Activated T-cell treated with anti-CD3 and anti-CD28 coated beads, Interleukin-2, amount 50 U/mL, for 72 hours (primary cell): ENCODE measurements at regions not wholly inside any gene's neighbourhood (a gene's known extent, or its start where the extent isn't known, plus 50 kb on each side); places are given as distances from the start of the nearest gene placed in this dataset.
"Not testable (repeated sequence)": the region's sequence is repeated elsewhere in the genome, so short reads cannot be mapped to it uniquely, and the experiment has no call there.

Source experiments
- ATAC-seq, 2 donors: fragments of 150-1000 bp; cut with Tn5 transposase; replicated peaks in 1 of 2; 2 replicates each; pipeline ENCODE4 v1.10.0; 2021; ENCODE audit warnings: moderate library complexity in 2 of 2, mild to moderate bottlenecking in 1 of 2
- DNase-seq, 2 donors: peaks; one replicate each; pipeline ENCODE4 v3.0.0; 2021 to 2022; ENCODE audit warnings: mixed read lengths in 1 of 2
- H3K27ac Mint-ChIP-seq: one replicate; pipeline ENCODE4 v1.8.0; 2022; ENCODE audit warnings: mild to moderate bottlenecking, moderate library complexity, mixed read lengths
- H3K27me3 Mint-ChIP-seq: one replicate; pipeline ENCODE4 v1.8.0; 2022; ENCODE audit warnings: low read depth, mixed read lengths
- H3K36me3 Mint-ChIP-seq, 2 donors: one replicate each; pipeline ENCODE4 v1.8.0; 2022; ENCODE audit warnings: mixed read lengths in 2 of 2, mild to moderate bottlenecking in 1 of 2; ENCODE audit not compliant: insufficient read depth in 2 of 2
- H3K4me1 Mint-ChIP-seq: one replicate; pipeline ENCODE4 v1.8.0; 2022; ENCODE audit warnings: low read depth, mixed read lengths
- H3K4me3 Mint-ChIP-seq, 2 donors: one replicate each; pipeline ENCODE4 v1.8.0; 2022; ENCODE audit warnings: mild to moderate bottlenecking in 2 of 2, mixed read lengths in 2 of 2, moderate library complexity in 2 of 2
- H3K9me3 Mint-ChIP-seq, 2 donors: one replicate each; pipeline ENCODE4 v1.8.0; 2022; ENCODE audit warnings: mixed read lengths in 2 of 2

DNA sequence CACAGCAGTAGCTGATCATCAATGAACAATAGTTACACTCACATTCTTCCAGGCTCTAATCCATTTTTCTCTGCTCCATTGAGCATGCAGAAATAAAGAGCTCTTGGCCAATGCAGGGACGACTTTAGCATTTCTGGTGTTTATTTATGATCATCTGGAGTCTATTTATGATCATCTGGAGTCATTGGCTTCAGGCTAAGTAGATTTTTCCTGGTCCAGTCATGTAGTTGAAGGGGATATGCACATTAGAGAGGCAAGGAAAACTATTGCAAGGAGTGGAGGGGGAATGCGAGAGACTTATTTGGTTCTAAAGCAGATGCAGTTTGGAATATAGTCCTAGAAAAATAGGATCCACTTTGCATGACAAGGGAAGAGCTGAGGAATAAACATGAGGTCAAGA lies 113.0 kb upstream of the PRSS12 start:
- not testable (repeated sequence) for H3K4me1 Mint-ChIP-seq, ATAC-seq, H3K4me3 Mint-ChIP-seq, H3K36me3 Mint-ChIP-seq, DNase-seq, H3K27me3 Mint-ChIP-seq, H3K9me3 Mint-ChIP-seq, H3K27ac Mint-ChIP-seq

DNA sequence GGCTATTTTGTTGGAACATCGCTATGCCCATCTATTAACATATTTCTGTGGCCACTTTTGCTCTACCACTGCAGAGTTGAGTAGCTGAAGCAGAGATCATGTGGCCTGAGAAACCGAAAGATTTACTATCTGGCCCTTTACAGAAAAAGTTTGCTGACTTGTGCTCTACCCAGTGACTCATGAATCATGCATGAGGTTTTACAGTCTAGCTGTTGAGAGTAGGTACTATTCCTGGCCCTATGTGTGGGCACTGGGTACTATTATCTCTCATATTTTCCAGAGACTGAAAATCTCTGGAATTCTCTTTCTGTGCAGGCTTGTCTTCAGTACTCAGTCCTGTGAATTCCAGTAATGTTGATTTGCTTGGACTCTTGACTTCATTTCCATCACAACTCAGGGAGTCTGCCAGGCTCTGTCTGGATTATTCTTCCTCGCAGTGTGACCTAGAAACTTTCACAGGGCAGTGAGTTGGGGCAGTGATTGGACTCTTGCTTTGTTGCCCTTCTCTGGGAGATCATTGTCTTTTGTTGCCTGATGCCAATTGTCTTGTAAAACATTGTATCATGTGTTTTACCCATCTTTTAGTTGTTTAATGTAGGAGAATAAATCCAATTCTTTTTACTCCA lies 121.3 kb upstream of the PRSS12 start:
- H3K27ac Mint-ChIP-seq, DNase-seq, ATAC-seq, H3K4me1 Mint-ChIP-seq, H3K9me3 Mint-ChIP-seq, H3K4me3 Mint-ChIP-seq, H3K36me3 Mint-ChIP-seq, H3K27me3 Mint-ChIP-seq: not testable (repeated sequence)

- H3K4me3 Mint-ChIP-seq, ATAC-seq, DNase-seq, H3K36me3 Mint-ChIP-seq, H3K4me1 Mint-ChIP-seq, H3K27ac Mint-ChIP-seq, H3K27me3 Mint-ChIP-seq, H3K9me3 Mint-ChIP-seq: not testable (repeated sequence)
These were observed 122.0 kb upstream of the PRSS12 start for GRCh38 chr4:118474771-118475170.

DNA sequence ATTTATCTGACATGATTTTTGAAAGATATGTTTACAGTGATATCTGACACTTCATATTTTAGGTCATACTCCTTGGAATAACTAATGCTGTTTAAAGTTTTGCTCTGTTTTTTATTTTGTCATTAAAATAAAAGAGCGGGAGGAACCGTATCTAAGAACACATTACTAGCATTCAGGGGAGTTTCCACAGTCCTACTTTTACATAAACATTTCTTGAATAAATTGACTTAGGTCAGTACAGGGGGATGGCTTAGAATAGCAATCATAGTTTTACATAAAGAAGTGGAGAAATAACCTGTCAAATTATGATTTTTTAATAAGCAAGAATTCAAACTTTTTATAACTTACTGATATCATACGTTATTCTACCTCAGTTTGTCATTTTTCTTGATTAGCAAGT lies 123.1 kb upstream of the PRSS12 start:
- not testable (repeated sequence) for H3K4me1 Mint-ChIP-seq, H3K9me3 Mint-ChIP-seq, ATAC-seq, H3K4me3 Mint-ChIP-seq, H3K36me3 Mint-ChIP-seq, H3K27ac Mint-ChIP-seq, DNase-seq, H3K27me3 Mint-ChIP-seq

GRCh38 chr4:118477826-118478225 lies 125.0 kb upstream of the PRSS12 start:
- DNase-seq, ATAC-seq, H3K27me3 Mint-ChIP-seq, H3K9me3 Mint-ChIP-seq, H3K4me1 Mint-ChIP-seq, H3K36me3 Mint-ChIP-seq, H3K4me3 Mint-ChIP-seq, H3K27ac Mint-ChIP-seq: not testable (repeated sequence)

DNA sequence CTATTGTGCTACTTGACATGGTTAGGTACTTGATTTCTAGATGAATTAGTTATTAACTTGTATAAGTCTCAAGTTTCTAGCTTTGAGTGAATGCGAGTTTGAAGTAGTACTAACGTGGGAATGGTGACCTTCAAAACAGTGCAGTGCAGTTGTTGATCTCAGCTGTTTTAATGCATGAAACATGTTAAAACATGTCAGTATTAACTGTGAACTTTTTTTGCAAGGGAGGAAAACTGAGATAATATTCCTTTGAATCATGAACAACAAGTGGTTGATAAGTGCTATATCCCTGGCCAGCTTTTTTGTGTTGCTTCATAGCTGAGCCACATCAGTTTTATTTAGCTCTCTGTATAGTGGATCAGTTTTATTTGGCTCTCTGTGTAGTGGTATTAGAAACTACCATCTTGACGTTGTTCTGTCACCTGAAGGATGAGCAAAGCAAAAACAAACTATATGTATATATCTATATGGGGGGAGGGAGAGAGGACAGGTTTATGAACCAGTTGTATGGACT lies 133.1 kb upstream of the PRSS12 start:
- H3K9me3 Mint-ChIP-seq, DNase-seq, ATAC-seq, H3K4me3 Mint-ChIP-seq, H3K4me1 Mint-ChIP-seq, H3K27me3 Mint-ChIP-seq, H3K27ac Mint-ChIP-seq, H3K36me3 Mint-ChIP-seq: not testable (repeated sequence)

- not testable (repeated sequence) for H3K36me3 Mint-ChIP-seq, ATAC-seq, H3K9me3 Mint-ChIP-seq, H3K27me3 Mint-ChIP-seq, H3K4me1 Mint-ChIP-seq, DNase-seq, H3K27ac Mint-ChIP-seq, H3K4me3 Mint-ChIP-seq
These were observed 140.2 kb upstream of the PRSS12 start for GRCh38 chr4:118492963-118493362.

DNA sequence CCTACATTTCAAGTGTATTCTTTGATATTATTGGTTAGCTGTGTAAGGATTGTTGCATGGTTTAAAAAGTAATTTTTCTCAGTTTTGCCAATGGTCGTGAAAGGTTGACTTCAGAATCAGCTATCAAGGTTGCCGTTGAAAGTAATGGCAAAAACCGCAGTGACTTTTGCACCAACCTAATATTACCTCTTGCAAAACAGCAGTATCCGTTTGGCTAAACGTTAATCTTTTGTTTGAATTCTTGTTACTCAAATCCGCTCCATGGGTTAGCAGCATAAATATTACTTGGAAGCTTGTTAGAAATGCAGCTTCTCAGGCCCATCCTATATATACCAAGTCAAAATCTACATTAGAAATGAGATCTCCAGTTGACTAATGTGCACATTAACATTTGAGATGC lies 141.6 kb upstream of the PRSS12 start:
- not testable (repeated sequence) for H3K27me3 Mint-ChIP-seq, H3K27ac Mint-ChIP-seq, H3K4me1 Mint-ChIP-seq, H3K36me3 Mint-ChIP-seq, H3K9me3 Mint-ChIP-seq, DNase-seq, ATAC-seq, H3K4me3 Mint-ChIP-seq

GRCh38 chr4:118502967-118503366 lies 150.2 kb upstream of the PRSS12 start:
- not testable (repeated sequence) for H3K27ac Mint-ChIP-seq, DNase-seq, H3K4me3 Mint-ChIP-seq, H3K4me1 Mint-ChIP-seq, H3K36me3 Mint-ChIP-seq, H3K9me3 Mint-ChIP-seq, ATAC-seq, H3K27me3 Mint-ChIP-seq

DNA sequence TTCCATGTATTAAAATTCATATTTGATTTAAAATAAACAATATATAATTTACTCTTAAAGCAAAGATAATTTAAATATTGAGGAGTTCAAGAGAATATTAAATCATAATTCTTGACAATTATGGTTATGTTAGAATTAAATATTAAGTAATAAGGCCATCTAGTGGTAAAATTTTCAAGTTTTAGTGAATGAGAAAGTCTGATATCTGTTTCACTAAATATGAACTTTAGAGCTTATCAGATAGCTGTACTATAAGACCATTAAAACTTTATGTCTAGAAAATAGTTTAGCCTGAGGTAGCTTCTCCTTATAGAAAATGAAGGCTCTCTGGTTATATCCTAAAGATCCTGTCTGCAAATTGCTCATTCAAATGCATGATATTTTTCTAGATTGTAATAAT lies 152.1 kb upstream of the PRSS12 start:
- not testable (repeated sequence) for H3K27me3 Mint-ChIP-seq, H3K9me3 Mint-ChIP-seq, H3K36me3 Mint-ChIP-seq

GRCh38 chr4:118505491-118505890 lies 152.7 kb upstream of the PRSS12 start:
- not testable (repeated sequence) for H3K27ac Mint-ChIP-seq, H3K4me3 Mint-ChIP-seq, H3K27me3 Mint-ChIP-seq, H3K36me3 Mint-ChIP-seq, ATAC-seq, H3K9me3 Mint-ChIP-seq, DNase-seq, H3K4me1 Mint-ChIP-seq

More for the DNA sequence above, 152.1 kb upstream of the PRSS12 start:
- not testable (repeated sequence) for H3K4me1 Mint-ChIP-seq, H3K4me3 Mint-ChIP-seq, H3K27ac Mint-ChIP-seq, ATAC-seq, DNase-seq

DNA sequence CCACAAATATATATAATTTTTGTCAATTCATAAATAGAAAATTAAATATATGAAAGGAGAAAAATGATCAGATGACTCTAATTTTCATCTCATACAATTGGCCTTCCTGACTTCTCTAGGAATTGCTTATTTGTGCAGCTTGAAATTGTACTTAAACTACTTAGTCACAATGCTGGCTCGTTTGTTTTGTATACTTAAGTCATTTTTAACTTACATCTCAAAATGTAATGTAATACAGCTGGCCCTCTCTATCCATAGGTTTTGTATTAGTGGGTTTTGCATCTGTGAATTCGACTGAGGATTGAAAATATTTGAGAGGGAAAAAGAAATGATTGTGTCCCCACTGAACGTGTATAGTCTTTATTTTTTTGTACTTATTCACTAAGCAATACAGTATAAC lies 160.1 kb upstream of the PRSS12 start:
- H3K36me3 Mint-ChIP-seq, H3K4me3 Mint-ChIP-seq, DNase-seq, H3K4me1 Mint-ChIP-seq, H3K27ac Mint-ChIP-seq, H3K9me3 Mint-ChIP-seq, H3K27me3 Mint-ChIP-seq, ATAC-seq: not testable (repeated sequence)

DNA sequence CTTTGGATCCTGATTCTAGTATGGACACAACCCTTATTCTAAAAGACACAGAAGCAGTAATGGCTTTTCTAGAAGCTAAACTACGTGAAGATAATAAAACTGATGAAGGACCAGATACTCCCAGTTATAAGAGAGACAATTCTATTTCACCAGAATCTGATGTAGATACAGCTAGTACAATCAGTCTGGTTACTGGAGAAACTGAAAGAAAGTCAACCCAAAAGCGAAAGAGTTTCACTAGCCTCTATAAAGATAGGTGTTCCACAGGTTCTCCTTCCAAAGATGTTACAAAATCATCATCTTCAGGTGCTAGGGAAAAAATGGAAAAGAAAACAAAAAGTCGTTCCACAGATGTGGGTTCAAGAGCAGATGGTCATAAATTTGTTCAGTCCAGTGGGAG lies 161.5 kb upstream of the PRSS12 start:
- H3K36me3 Mint-ChIP-seq, ATAC-seq, DNase-seq, H3K4me3 Mint-ChIP-seq, H3K4me1 Mint-ChIP-seq, H3K9me3 Mint-ChIP-seq, H3K27ac Mint-ChIP-seq, H3K27me3 Mint-ChIP-seq: not testable (repeated sequence)

DNA sequence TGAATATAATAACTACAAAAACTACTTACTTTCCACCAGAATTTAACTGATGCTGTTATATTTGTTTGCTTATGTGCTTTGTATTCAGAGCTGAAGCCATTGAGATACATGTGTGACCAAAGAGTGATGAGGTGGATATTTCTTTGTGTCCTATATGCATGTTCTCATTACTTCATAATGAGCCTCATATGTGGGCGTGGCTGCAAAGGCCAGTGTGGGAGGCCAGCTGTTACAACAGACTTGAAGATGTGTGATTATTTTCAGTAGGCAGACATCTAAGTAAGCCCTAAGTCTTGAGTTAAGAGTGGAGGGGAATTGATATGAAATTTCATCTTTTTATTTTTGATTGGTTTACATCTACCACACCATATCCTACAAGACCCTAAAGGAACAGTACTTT lies 163.3 kb upstream of the PRSS12 start:
- not testable (repeated sequence) for H3K27me3 Mint-ChIP-seq, H3K27ac Mint-ChIP-seq

More for the DNA sequence above, 163.3 kb upstream of the PRSS12 start:
- not testable (repeated sequence) for H3K9me3 Mint-ChIP-seq, DNase-seq, H3K4me1 Mint-ChIP-seq, H3K4me3 Mint-ChIP-seq, ATAC-seq, H3K36me3 Mint-ChIP-seq
